ENCODE measurements at regions not wholly inside any gene's neighbourhood (a gene's known extent, or its start where the extent isn't known, plus 50 kb on each side); places are given as distances from the start of the nearest gene placed in this dataset.
A peak's percentile ranks its signal among the peaks of the same experiment; 100 is the strongest.

DNA sequence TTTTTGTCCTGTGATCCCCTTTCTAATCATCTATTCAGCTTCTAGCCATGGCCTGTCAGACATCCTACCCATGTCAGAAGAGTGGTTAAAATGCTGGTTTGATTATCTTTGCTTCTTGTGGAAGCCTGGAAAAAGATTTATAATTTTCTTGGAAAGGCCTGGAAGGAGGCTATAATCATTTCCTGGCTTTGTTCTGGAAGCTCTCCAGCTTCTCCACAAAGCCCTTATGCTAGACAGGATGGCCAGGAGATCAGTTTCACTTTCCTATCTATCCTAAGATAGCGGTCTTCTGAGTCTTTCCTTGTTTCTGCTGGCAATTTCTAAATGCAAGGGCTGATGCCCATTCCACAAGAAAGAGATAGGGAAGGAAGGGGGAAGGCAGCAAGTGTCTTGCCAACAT lies 90.9 kb upstream of the SLC44A3 start (continued):
- TF ChIP-seq, protein P1, sequence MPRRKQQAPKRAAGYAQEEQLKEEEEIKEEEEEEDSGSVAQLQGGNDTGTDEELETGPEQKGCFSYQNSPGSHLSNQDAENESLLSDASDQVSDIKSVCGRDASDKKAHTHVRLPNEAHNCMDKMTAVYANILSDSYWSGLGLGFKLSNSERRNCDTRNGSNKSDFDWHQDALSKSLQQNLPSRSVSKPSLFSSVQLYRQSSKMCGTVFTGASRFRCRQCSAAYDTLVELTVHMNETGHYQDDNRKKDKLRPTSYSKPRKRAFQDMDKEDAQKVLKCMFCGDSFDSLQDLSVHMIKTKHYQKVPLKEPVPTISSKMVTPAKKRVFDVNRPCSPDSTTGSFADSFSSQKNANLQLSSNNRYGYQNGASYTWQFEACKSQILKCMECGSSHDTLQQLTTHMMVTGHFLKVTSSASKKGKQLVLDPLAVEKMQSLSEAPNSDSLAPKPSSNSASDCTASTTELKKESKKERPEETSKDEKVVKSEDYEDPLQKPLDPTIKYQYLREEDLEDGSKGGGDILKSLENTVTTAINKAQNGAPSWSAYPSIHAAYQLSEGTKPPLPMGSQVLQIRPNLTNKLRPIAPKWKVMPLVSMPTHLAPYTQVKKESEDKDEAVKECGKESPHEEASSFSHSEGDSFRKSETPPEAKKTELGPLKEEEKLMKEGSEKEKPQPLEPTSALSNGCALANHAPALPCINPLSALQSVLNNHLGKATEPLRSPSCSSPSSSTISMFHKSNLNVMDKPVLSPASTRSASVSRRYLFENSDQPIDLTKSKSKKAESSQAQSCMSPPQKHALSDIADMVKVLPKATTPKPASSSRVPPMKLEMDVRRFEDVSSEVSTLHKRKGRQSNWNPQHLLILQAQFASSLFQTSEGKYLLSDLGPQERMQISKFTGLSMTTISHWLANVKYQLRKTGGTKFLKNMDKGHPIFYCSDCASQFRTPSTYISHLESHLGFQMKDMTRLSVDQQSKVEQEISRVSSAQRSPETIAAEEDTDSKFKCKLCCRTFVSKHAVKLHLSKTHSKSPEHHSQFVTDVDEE (CRISPR knock-in tag; IDR thresholded peaks at IDR 0.05) = no peak
- TF ChIP-seq, protein P2, sequence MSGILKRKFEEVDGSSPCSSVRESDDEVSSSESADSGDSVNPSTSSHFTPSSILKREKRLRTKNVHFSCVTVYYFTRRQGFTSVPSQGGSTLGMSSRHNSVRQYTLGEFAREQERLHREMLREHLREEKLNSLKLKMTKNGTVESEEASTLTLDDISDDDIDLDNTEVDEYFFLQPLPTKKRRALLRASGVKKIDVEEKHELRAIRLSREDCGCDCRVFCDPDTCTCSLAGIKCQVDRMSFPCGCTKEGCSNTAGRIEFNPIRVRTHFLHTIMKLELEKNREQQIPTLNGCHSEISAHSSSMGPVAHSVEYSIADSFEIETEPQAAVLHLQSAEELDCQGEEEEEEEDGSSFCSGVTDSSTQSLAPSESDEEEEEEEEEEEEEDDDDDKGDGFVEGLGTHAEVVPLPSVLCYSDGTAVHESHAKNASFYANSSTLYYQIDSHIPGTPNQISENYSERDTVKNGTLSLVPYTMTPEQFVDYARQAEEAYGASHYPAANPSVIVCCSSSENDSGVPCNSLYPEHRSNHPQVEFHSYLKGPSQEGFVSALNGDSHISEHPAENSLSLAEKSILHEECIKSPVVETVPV (CRISPR knock-in tag; IDR thresholded peaks at IDR 0.05) = no peak
- TF ChIP-seq ZNF70 (CRISPR knock-in tag; IDR thresholded peaks at IDR 0.05) (no peak), ZNF565 (CRISPR knock-in tag; conservative IDR thresholded peaks at IDR 0.05; ENCODE audit: low read depth) (no peak), OSR1 (CRISPR knock-in tag; IDR thresholded peaks at IDR 0.05) (no peak), RARB (CRISPR knock-in tag; IDR thresholded peaks at IDR 0.05) (no peak), ZFP30 (CRISPR knock-in tag; IDR thresholded peaks at IDR 0.05) (no peak), ESRRG (CRISPR knock-in tag; IDR thresholded peaks at IDR 0.05) (no peak)

DNA sequence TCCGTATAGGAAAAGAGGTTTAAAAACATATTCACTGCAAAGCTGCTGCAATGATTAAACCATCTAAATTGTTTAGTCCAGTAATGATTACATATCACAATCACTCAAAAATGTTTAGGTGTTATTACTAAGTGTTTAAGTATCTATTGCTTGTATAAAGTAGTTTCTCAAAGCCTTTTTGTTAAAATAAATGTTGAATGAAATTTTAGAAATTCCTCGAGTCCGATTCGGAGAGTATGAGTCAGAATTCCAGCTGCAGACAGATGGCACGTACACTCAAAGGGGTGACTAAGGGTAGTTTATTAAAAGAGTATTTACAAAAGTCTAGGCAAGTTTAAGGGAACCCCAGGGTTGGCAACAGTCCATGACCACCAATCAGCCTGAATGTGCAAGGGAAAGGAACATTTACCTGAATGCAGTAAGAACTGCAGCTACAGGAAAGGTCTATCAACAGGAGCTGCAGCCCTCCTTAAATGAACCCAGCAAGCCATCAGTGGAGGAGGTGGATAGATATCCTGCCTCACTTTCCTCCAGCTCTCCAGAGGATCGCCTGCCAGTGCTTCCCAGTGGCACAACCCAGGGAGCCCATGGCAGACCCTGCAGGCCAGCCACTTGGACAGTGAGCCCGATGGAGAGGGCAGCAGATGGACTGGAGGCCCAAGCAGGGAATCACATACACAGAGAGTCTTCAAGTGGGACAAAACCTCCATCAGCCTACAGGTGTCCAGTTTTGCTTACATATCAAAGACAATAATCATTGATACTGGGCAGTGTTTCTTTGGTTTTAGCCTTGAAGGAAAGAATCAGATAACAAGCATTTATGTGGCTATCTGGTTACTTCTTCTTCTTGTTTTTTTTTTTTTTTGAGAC lies 92.1 kb upstream of the SLC44A3 start:
- TF ChIP-seq TOX (CRISPR knock-in tag; IDR thresholded peaks at IDR 0.05; ENCODE audit: borderline replicate concordance) (no peak), CREB5 (CRISPR knock-in tag; IDR thresholded peaks at IDR 0.05; ENCODE audit: low read depth) (no peak), ZNF70 (CRISPR knock-in tag; IDR thresholded peaks at IDR 0.05) (no peak), GLIS3 (CRISPR knock-in tag; IDR thresholded peaks at IDR 0.05) (no peak), SNAI2 (CRISPR knock-in tag; IDR thresholded peaks at IDR 0.05) (no peak), RARB (CRISPR knock-in tag; IDR thresholded peaks at IDR 0.05) (no peak), PPARA (CRISPR knock-in tag; IDR thresholded peaks at IDR 0.05; ENCODE audit: borderline replicate concordance) (no peak), ZC3H10 (CRISPR knock-in tag; IDR thresholded peaks at IDR 0.05) (no peak)
- TF ChIP-seq, protein P1 (CRISPR knock-in tag; IDR thresholded peaks at IDR 0.05) = no peak
- TF ChIP-seq, protein P2 (CRISPR knock-in tag; IDR thresholded peaks at IDR 0.05) = no peak
- TF ChIP-seq, protein P3, sequence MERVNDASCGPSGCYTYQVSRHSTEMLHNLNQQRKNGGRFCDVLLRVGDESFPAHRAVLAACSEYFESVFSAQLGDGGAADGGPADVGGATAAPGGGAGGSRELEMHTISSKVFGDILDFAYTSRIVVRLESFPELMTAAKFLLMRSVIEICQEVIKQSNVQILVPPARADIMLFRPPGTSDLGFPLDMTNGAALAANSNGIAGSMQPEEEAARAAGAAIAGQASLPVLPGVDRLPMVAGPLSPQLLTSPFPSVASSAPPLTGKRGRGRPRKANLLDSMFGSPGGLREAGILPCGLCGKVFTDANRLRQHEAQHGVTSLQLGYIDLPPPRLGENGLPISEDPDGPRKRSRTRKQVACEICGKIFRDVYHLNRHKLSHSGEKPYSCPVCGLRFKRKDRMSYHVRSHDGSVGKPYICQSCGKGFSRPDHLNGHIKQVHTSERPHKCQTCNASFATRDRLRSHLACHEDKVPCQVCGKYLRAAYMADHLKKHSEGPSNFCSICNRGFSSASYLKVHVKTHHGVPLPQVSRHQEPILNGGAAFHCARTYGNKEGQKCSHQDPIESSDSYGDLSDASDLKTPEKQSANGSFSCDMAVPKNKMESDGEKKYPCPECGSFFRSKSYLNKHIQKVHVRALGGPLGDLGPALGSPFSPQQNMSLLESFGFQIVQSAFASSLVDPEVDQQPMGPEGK (CRISPR knock-in tag; IDR thresholded peaks at IDR 0.05; ENCODE audit: borderline replicate concordance) = no peak
- ATAC-seq = peak; percentile 66
